ENCODE measurements at regions not wholly inside any gene's neighbourhood (a gene's known extent, or its start where the extent isn't known, plus 50 kb on each side); places are given as distances from the start of the nearest gene placed in this dataset.
"Not testable (repeated sequence)": the region's sequence is repeated elsewhere in the genome, so short reads cannot be mapped to it uniquely, and the experiment has no call there.

GRCh38 chr6:145271040-145271439 is 464.3 kb downstream of the EPM2A start:
- no peak for DNase-seq

- DNase-seq: no peak
Observed at GRCh38 chr6:145271577-145271976, 463.7 kb downstream of the EPM2A start.

DNA sequence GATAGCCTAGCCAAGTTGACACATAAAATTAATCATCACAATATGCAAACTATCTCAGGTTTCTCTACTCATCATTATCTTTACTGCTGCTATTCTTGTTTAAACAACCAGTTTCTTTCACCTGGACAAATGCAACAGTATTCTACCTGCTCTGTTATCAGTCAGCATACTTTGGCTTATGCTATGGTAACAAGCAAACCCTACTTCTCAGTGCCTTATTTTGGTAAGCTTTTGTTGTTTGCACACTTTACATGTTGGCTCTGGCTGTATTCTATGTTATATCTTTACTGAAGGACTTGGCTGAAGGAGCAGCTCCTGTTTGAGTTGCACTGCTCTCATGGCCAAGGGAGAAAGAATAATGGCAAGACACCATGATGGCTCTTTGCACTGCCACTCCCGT is 463.1 kb downstream of the EPM2A start:
- DNase-seq: no peak

DNA sequence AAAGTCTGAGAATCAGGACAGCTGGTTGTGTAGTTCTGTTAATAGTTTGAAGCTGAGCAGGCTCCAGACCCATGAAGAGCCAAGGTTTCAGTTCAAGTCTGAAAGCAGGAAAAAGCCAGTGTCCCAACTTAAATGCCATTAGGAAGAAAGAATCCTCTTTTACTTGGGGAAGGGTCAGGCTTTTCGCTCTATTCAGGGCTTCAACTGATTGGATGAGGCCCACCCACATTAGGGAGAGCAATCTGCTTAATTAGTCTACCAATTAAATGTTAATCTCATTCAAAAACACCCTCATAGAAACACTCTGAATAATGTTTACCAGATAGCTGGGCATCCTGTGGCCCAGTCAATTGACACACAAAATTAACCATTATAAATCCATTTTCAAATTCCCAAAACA is 462.2 kb downstream of the EPM2A start:
- no peak for DNase-seq

DNA sequence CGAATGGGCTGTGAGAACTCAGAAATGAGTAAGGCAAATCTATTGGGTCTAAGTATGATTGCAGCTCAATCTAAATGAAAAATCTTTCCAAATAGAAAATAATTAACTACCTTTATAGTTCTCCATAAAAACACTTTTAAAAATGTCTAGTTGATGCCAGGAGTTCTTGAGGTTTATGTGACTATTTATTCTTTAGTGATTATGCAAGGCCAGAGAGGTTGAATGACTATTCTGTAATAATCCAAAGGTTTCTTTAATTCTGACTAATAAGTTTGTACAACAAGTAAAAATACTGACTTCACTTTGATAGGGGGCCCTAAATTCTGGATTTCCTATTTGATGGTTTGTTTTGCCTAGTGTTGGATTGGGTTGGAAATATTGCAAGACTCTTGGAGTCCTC is 461.2 kb downstream of the EPM2A start:
- DNase-seq: no peak

DNA sequence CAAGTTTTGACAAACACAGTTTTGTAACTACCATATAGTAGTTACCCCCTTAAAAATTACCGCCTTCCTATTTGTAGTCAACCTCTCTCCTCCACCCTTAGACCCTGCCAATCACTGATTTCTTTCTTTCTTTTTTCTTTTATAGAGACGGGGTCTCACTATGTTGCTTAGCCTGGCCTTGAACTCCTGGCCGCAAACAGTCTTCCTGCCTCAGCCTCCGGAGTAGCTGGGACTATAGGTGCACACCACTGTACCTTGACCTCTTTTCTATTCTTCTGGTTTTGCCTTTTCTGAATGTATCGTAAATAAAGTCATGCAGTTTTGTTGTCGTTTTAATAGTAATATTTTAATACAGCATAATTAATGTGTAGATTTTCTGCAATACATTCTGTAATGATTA is 460.3 kb downstream of the EPM2A start:
- no peak for DNase-seq

DNA sequence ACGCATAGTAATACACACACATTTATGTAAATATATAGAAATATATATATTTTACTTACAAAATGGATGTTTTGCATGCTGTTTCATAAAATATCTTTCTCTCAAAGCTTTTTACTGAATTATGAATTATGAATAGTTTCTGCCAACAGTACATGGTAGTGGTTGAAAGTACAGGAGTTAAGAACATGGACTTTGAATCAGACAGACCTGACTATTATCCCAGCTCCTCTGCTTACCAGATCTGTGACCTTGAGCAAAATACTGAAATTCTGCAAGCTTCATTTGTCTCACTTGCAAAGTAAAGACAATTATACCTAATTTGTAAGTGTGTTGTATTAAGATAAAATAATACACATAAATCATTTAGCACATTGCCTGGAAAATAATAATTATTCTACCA is 459.5 kb downstream of the EPM2A start:
- no peak for DNase-seq

DNA sequence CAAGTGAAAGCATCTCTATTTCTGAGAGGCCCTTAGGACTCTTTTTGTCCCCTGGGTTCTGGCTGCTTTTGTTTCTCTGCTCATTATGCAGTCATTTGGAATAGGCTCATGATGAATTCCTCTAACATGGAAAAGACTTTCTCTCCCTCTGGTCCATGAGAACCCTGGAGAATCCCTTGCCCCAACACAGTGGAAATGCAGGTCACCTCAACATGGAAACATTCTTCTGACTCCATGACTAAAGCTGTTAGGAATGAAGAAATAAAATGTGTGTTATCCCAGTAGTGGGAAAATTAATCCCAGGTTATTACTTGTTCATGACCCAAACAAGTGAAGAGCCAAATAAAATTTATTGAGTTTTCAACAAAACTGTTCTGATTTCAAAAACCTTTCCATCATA is 458.6 kb downstream of the EPM2A start:
- no peak for DNase-seq

DNA sequence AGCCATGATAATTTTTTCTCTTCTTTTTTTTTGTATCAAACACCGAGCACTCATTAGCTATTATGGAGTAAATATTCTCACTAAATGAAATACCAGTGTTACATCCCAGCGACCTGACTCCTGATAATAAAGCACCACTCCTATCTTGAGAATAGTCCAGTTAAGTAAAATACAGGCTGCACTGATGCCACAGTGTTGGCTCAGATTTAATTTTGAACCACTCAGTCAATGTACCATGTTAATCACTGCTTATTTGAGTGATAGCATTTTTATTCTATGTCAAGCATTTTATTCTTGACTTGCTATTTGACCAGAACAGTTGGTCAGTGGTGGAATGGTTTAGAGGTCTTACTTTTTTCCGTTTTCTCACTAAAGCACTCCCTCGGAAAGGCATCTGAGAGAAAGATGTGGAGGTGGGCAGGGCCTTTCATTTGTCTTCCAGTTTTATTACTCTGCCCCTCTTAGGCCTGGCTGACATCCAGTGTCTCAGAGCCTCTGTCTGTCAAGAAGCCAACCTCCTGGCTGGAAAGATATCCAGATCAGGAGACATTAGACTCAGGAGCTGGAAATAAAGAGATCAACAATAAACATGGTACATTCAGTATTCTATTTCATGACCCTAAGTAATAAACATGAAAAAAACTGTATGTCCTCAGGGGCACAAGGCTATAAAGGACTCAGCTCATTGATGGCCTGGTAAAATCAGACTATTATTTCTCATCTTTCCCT is 457.8 kb downstream of the EPM2A start:
- no peak for DNase-seq

GRCh38 chr6:145278163-145278807 is 457.0 kb downstream of the EPM2A start:
- no peak for DNase-seq

DNA sequence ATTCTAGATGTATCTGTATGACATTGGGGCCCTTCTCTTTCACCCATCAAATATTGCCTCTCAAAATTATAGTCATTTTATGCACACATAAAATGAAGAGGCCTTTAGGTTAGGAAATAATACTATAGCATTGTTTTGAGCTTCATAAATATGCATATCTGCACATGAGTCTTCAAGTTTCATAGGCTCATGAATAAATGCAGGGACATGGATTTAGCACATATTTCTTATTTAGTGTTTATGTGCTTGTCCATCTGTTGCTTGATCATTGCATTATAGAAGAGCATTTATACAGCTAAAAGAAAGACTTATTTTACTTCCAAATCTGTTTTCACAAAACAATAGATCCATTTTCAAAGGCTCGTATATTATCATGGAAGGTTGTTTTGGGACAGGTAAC is 455.8 kb downstream of the EPM2A start:
- DNase-seq: no peak

- DNase-seq: no peak
Observed at GRCh38 chr6:145279993-145280392, 455.3 kb downstream of the EPM2A start.

- not testable (repeated sequence) for DNase-seq
Observed at GRCh38 chr6:145283209-145283608, 452.1 kb downstream of the EPM2A start.

GRCh38 chr6:145283856-145284255 is 451.5 kb downstream of the EPM2A start:
- DNase-seq: no peak

GRCh38 chr6:145286916-145287315 is 448.4 kb downstream of the EPM2A start:
- no peak for DNase-seq

DNA sequence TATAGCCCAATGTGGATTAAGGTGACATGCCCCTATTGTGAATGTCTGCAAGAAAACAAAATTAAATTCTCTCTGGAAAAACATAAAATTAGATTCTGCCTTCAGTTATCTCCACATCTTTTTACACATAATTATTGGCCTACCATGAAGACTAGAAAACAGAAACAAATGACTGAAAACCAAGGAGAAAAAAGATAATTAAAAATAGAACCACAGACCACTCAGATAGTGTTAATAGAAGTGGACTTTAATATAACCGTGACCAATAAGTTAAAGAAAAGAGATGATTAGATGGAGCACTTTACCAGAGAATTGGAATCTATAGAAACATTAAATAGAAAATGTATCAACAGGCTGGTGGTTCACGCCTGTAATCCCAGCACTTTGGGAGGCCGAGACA is 445.7 kb downstream of the EPM2A start:
- no peak for DNase-seq

DNA sequence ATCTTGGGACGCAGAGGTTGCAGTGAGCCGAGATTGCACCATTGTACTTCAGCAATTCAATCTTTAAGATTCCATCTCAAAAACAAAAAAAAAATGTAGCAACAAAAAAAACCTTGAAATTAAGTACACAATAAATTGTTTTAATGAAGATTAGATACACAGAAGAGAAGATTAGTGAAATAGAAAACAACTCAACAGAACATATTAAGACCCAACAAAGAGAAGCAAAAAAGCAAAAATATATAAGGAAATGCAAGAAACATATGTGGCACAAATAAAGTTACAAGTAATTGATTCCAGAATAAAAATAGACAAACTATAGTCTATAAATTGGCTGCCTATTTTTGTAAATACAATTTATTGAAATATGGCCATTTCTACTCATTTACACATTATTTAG is 445.2 kb downstream of the EPM2A start:
- DNase-seq: no peak

- DNase-seq: no peak
Observed at GRCh38 chr6:145292066-145292465, 443.3 kb downstream of the EPM2A start.

- DNase-seq: no peak
Observed at GRCh38 chr6:145294942-145295341, 440.4 kb downstream of the EPM2A start.

DNA sequence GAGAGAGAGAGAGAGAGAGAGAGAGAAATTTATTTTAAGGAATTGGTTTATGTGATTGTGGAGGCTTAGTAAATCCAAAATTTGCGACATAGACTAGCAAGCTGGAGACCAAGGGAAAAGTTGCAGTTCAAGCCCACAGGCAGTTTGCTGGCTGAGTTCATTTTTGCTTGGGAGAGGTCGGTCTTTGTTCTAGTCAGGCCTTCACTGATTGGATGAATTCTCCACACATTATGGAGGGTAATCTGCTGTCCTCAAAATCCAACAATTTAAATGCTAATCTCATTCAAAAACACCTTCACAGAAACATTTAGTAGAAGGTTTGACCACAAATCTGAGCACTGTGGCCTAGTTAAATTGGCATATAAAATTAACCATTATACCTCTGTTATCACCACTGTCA is 439.6 kb downstream of the EPM2A start:
- DNase-seq: no peak

DNA sequence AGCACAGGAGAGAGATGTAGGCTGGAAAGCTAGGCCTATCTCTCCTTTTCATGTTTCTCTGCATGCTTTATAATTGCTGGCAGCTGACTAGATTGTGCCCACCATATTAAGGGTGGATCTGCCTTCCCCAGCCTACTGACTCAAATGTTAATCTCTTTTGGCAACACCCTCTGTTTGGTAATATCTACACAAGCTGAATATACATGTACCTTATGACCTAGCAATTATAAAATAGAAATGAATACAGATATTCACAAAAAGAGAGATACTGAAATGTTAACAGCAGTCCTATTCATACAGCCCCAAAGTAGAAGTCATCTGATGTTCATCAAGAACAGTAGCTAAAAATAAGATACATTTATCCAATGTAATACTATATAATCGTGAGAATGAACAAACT is 429.6 kb downstream of the EPM2A start:
- no peak for DNase-seq

DNA sequence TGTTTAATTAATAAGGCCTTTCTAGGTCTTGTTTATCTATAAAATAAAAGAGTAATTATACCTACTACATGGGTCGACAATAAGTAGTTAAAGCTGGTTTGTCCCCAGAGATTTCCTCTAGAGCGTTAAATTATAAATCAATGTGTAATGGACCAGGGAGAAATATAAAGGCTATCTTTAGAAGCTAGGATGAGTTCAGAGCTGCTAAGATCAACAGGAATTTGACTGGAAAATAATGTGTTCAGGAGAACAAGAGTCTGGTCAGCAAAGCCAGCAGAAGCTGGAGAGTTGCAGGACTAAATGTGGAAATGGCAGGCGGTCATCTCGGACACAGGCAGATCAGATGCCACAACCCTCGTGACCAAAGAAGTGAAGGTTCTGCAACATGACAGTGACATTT is 428.8 kb downstream of the EPM2A start:
- no peak for DNase-seq

GRCh38 chr6:145309842-145310535 is 425.3 kb downstream of the EPM2A start:
- DNase-seq: peak; percentile 35

GRCh38 chr6:145312481-145312880 is 422.8 kb downstream of the EPM2A start:
- DNase-seq: no peak
